Keratinocyte (primary cell): ENCODE measurements at regions not wholly inside any gene's neighbourhood (a gene's known extent, or its start where the extent isn't known, plus 50 kb on each side); places are given as distances from the start of the nearest gene placed in this dataset.
"Not testable (repeated sequence)": the region's sequence is repeated elsewhere in the genome, so short reads cannot be mapped to it uniquely, and the experiment has no call there.

Experiments used
- EZH2 ChIP-seq: IDR thresholded peaks from one replicate; pipeline ENCODE4 v1.6.1; 2012; ENCODE audit warnings: inconsistent platforms, mild to moderate bottlenecking, low read length, moderate library complexity
- TF ChIP-seq, protein P1 (sequence below), 3 experiments: IDR thresholded peaks in 1 of 3; conservative IDR thresholded peaks in 1 of 3; optimal IDR thresholded peaks in 1 of 3; 2 replicates in 2 of 3; 3 replicates in 1 of 3; pipeline versions ENCODE3 to v1.5.1; 2011; ENCODE audit warnings: low read length in 3 of 3, mild to moderate bottlenecking in 3 of 3, moderate library complexity in 2 of 3, control low read depth in 1 of 3, inconsistent platforms in 1 of 3; ENCODE audit not compliant: insufficient read depth in 2 of 3; ENCODE audit errors: extremely low read depth in 1 of 3

DNA sequence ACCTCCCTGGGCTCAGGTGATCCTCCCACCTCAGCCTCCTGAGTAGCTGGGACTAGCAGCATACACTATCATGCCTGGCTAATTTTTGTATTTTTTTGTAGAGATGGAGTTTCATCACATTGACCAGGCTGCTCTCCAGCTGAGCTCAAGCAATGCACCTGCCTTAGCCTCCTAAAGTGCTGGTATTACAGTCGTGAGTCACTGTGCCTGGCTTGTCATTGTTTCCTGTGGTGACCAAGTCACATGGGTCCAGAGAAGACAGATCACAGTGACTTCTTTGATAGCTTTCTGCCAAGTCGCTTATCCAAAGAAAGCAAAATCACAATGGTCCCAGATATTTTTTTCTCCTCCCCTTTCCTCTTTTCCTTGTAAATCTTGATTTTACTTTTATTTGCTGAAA lies 96.7 kb upstream of the NBPF11 start:
- TF ChIP-seq, protein P1, sequence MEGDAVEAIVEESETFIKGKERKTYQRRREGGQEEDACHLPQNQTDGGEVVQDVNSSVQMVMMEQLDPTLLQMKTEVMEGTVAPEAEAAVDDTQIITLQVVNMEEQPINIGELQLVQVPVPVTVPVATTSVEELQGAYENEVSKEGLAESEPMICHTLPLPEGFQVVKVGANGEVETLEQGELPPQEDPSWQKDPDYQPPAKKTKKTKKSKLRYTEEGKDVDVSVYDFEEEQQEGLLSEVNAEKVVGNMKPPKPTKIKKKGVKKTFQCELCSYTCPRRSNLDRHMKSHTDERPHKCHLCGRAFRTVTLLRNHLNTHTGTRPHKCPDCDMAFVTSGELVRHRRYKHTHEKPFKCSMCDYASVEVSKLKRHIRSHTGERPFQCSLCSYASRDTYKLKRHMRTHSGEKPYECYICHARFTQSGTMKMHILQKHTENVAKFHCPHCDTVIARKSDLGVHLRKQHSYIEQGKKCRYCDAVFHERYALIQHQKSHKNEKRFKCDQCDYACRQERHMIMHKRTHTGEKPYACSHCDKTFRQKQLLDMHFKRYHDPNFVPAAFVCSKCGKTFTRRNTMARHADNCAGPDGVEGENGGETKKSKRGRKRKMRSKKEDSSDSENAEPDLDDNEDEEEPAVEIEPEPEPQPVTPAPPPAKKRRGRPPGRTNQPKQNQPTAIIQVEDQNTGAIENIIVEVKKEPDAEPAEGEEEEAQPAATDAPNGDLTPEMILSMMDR (optimal IDR thresholded peaks at IDR 0.05 in 1 of 3, IDR thresholded peaks at IDR 0.05 in 1 of 3, conservative IDR thresholded peaks at IDR 0.05 in 1 of 3; ENCODE audit: extremely low read depth in 1 of 3, insufficient read depth in 2 of 3, low read length in 3 of 3), result not testable (repeated sequence)
- TF ChIP-seq EZH2, result not testable (repeated sequence)
